ENCODE measurements at regions not wholly inside any gene's neighbourhood (a gene's known extent, or its start where the extent isn't known, plus 50 kb on each side); places are given as distances from the start of the nearest gene placed in this dataset.

GRCh38 chr15:39266890-39267289 lies 314.0 kb upstream of the THBS1 start:
- no peak overlapping the region for H3K9ac ChIP-seq (replicated peaks in 1 of 4; ENCODE audit: extremely low read depth in 1 of 4, low read depth in 3 of 4, low read length in 3 of 4)
- no peak overlapping the region for H4K5ac ChIP-seq (ENCODE audit: insufficient read length, low read depth, low read length)
- no peak overlapping the region for H2BK120ac ChIP-seq (replicated peaks; ENCODE audit: low read depth, low read length)
- H3K36me3 ChIP-seq (ENCODE audit: control insufficient read depth in 2 of 4, insufficient read depth in 4 of 4, low read length in 3 of 4): no peaks in the 10 kb centered on the region
- H3K27ac ChIP-seq (ENCODE audit: low read depth, low read length): no peak overlapping the region
- H3K23me2 ChIP-seq (ENCODE audit: low read depth, low read length): no peaks in the 10 kb centered on the region
- H3K4me2 ChIP-seq (ENCODE audit: insufficient read depth in 1 of 2, low read depth in 2 of 2, low read length in 2 of 2): no peak overlapping the region
- H4K20me1 ChIP-seq (replicated peaks in 1 of 2; ENCODE audit: control insufficient read depth in 1 of 2, insufficient read depth in 2 of 2, low read length in 2 of 2): no peaks in the 10 kb centered on the region
- H2AK5ac ChIP-seq (ENCODE audit: low read depth, low read length): no peak overlapping the region
- H3K9me3 ChIP-seq (ENCODE audit: insufficient read depth in 2 of 2, low read depth in 1 of 2, low read length in 1 of 2): no peaks in the 10 kb centered on the region
- POLR2A ChIA-PET (ENCODE audit: partially characterized antibody): no interaction called here
- H3K14ac ChIP-seq (ENCODE audit: insufficient read length): no peak overlapping the region
- no peak overlapping the region for H2BK15ac ChIP-seq (ENCODE audit: low read length)
- no peaks in the 10 kb centered on the region for H3K27me3 ChIP-seq (replicated peaks in 1 of 4; ENCODE audit: control insufficient read depth in 3 of 4, extremely low read depth in 1 of 4, insufficient read depth in 3 of 4, low read length in 3 of 4)
- no peak overlapping the region for H2AFZ ChIP-seq (ENCODE audit: low read length)
- H3K23ac ChIP-seq (ENCODE audit: insufficient read length): no peak overlapping the region
- no peaks in the 10 kb centered on the region for H3K79me1 ChIP-seq (ENCODE audit: low read depth, low read length)
- no peak overlapping the region for H4K91ac ChIP-seq (replicated peaks; ENCODE audit: insufficient read length, low read length)
- DNase-seq (ENCODE audit: low read depth in 1 of 2, low spot score in 2 of 2): no peak
- H3K56ac ChIP-seq (replicated peaks; ENCODE audit: insufficient read length, low read depth, low read length): no peak overlapping the region
- H3K4me1 ChIP-seq (replicated peaks in 1 of 4; ENCODE audit: control insufficient read depth in 3 of 4, insufficient read depth in 4 of 4, low read length in 3 of 4): no peaks in the 10 kb centered on the region
- H3K79me2 ChIP-seq (ENCODE audit: control insufficient read depth in 1 of 2, insufficient read depth in 2 of 2, low read length in 2 of 2): no peaks in the 10 kb centered on the region
- no peak for FAIRE-seq
- 96% methylated on average over 1 of the region's 1 CpG; no CpG with 5 or more reads in 1 of the 2 experiments for WGBS, 2 experiments (ENCODE audit: extremely low coverage in 1 of 2, insufficient coverage in 1 of 2, insufficient read length in 1 of 2, insufficient replicate concordance in 2 of 2, low coverage in 1 of 2, low lambda C conversion rate in 2 of 2, missing lambda C conversion rate in 1 of 2)
- TF ChIP-seq TCF12 (IDR thresholded peaks at IDR 0.05; ENCODE audit: low read depth, low read length) (no peak), SIRT6 (IDR thresholded peaks at IDR 0.05; ENCODE audit: low read length) (no peak), SP2 (IDR thresholded peaks at IDR 0.05; ENCODE audit: low read length) (no peak), ZNF274 (IDR thresholded peaks at IDR 0.05; ENCODE audit: borderline replicate concordance, extremely low read depth, low read length) (no peak)
- H2BK5ac ChIP-seq (ENCODE audit: low read depth, low read length): no peak overlapping the region
- no peak overlapping the region for H3K4ac ChIP-seq (replicated peaks; ENCODE audit: insufficient read length, low read depth, low read length)
- CTCF ChIA-PET (ENCODE audit: partially characterized antibody): no interaction called here
- no peak overlapping the region for H2BK12ac ChIP-seq (ENCODE audit: low read depth, low read length)
- no peak overlapping the region for H2BK20ac ChIP-seq (ENCODE audit: low read length)
- no peak overlapping the region for H3K18ac ChIP-seq (ENCODE audit: extremely low read depth, low read length)
- H4K8ac ChIP-seq (ENCODE audit: extremely low read depth, insufficient read depth, low read length): no peak overlapping the region
- no peak overlapping the region for H3K4me3 ChIP-seq (ENCODE audit: extremely low read depth in 1 of 4, insufficient read depth in 2 of 4, low read depth in 3 of 4, low read length in 4 of 4)
